GM21390 (cell line): ENCODE measurements at regions not wholly inside any gene's neighbourhood (a gene's known extent, or its start where the extent isn't known, plus 50 kb on each side); places are given as distances from the start of the nearest gene placed in this dataset.
"Not testable (repeated sequence)": the region's sequence is repeated elsewhere in the genome, so short reads cannot be mapped to it uniquely, and the experiment has no call there.

ENCODE experiments used
- ATAC-seq: cut with Tn5 transposase; IDR thresholded peaks from one replicate; pipeline ENCODE4 v1.9.1; 2021; ENCODE audit not compliant: unreplicated experiment

- ATAC-seq = peak; percentile 99
These were observed 69.4 kb upstream of the EVL start for GRCh38 chr14:99995700-99996356.

GRCh38 chr14:99996951-99997571, 68.2 kb upstream of the EVL start:
- ATAC-seq = no peak

- ATAC-seq = not testable (repeated sequence)
These were observed 64.8 kb upstream of the EVL start for GRCh38 chr14:100000398-100000797.

GRCh38 chr14:100004392-100004791, 60.8 kb upstream of the EVL start:
- no peak for ATAC-seq

GRCh38 chr14:100007254-100007653, 58.0 kb upstream of the EVL start:
- no peak for ATAC-seq

- ATAC-seq = not testable (repeated sequence)
These were observed 55.4 kb upstream of the EVL start for GRCh38 chr14:100009802-100010201.

- ATAC-seq = no peak
These were observed 54.5 kb upstream of the EVL start for GRCh38 chr14:100010679-100011078.

- ATAC-seq = no peak
These were observed 53.4 kb upstream of the EVL start for GRCh38 chr14:100011628-100012325.

- ATAC-seq = no peak
These were observed 52.5 kb upstream of the EVL start for GRCh38 chr14:100012478-100013327.

GRCh38 chr14:100015251-100015655, 50.0 kb upstream of the EVL start:
- ATAC-seq = peak; percentile 86
